ENCODE measurements at regions not wholly inside any gene's neighbourhood (a gene's known extent, or its start where the extent isn't known, plus 50 kb on each side); places are given as distances from the start of the nearest gene placed in this dataset.

DNA sequence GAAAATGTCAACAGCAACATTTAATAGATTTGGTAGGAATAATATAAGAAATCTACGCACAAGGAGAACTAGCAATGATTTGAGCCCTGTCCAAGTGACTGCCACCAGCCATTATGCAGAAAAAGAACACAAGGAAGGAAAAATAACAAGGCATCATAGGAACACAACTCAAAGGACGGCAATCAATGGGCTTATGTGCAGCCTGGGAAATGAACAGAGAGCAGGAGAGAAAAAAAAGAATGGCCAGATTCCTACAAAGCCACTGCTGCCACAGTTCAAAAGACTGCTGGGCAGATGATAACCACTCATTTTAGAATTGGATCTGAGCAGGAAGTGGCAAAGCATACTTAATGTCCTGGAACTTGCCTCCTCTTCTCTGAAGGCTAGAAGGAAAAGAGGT is 274.3 kb upstream of the CAMK1G start:
- H3K27ac Mint-ChIP-seq (ENCODE audit: unreplicated experiment) = no peak overlapping the region
- no peaks in the 10 kb centered on the region for H3K27me3 Mint-ChIP-seq (ENCODE audit: unreplicated experiment)
- no peak overlapping the region for H3K4me3 Mint-ChIP-seq (ENCODE audit: unreplicated experiment)
- H3K9me3 Mint-ChIP-seq (ENCODE audit: unreplicated experiment) = no peaks in the 10 kb centered on the region
- no peak for DNase-seq
- H3K36me3 Mint-ChIP-seq (ENCODE audit: unreplicated experiment) = no peaks in the 10 kb centered on the region
- H3K4me1 Mint-ChIP-seq (ENCODE audit: low read depth, unreplicated experiment) = peaks cover 2% of the 10 kb centered on the region
- TF ChIP-seq, protein P1, sequence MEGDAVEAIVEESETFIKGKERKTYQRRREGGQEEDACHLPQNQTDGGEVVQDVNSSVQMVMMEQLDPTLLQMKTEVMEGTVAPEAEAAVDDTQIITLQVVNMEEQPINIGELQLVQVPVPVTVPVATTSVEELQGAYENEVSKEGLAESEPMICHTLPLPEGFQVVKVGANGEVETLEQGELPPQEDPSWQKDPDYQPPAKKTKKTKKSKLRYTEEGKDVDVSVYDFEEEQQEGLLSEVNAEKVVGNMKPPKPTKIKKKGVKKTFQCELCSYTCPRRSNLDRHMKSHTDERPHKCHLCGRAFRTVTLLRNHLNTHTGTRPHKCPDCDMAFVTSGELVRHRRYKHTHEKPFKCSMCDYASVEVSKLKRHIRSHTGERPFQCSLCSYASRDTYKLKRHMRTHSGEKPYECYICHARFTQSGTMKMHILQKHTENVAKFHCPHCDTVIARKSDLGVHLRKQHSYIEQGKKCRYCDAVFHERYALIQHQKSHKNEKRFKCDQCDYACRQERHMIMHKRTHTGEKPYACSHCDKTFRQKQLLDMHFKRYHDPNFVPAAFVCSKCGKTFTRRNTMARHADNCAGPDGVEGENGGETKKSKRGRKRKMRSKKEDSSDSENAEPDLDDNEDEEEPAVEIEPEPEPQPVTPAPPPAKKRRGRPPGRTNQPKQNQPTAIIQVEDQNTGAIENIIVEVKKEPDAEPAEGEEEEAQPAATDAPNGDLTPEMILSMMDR (IDR thresholded peaks at IDR 0.05; ENCODE audit: partially characterized antibody, unreplicated experiment) = no peak

DNA sequence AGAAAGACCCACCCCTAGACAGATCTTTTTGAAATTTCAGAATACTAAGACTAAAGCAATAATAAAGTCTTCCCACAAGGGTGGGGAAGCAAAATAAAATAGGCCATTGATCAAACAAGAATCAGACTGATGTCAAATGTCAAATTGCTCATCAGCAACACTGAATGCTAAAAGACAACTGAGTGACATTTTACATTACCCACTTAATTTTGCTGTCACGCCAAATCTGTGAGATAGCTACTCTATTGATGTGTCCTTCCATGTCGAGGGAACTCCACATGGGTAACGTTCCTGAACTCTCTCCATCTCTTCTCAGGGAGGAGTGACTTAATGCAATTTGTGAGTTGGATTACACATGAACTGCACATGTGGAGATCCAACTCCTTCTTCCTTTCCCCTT is 271.7 kb upstream of the CAMK1G start:
- Mint-ChIP-seq H3K4me3 (ENCODE audit: unreplicated experiment) (no peak overlapping the region), H3K36me3 (ENCODE audit: unreplicated experiment) (no peaks in the 10 kb centered on the region), H3K27me3 (ENCODE audit: unreplicated experiment) (no peaks in the 10 kb centered on the region), H3K27ac (ENCODE audit: unreplicated experiment) (no peak overlapping the region), H3K4me1 (ENCODE audit: low read depth, unreplicated experiment) (no peaks in the 10 kb centered on the region), H3K9me3 (ENCODE audit: unreplicated experiment) (no peaks in the 10 kb centered on the region)
- TF ChIP-seq, protein P1 (IDR thresholded peaks at IDR 0.05; ENCODE audit: partially characterized antibody, unreplicated experiment) = no peak
- no peak for DNase-seq

DNA sequence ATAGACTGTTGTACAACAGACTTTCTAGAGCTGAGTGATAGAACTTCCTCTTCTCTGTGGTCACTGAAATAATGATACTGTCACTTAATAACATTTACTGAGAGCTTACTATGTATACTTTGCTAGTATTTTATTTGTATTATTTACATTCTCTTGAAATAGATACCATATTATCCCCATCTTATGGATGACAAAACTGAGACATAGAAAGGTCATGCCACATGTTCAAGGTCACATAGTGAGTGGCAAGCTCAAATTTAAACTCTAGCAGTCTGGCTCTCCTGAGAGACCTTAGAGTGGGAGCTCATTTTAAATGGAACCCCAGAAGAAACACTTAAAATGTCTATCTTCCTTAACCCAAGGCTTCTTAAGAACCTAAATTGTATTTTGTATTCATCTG is 266.6 kb upstream of the CAMK1G start:
- no peak overlapping the region for H3K4me3 Mint-ChIP-seq (ENCODE audit: unreplicated experiment)
- H3K9me3 Mint-ChIP-seq (ENCODE audit: unreplicated experiment) = no peaks in the 10 kb centered on the region
- TF ChIP-seq, protein P1 (IDR thresholded peaks at IDR 0.05; ENCODE audit: partially characterized antibody, unreplicated experiment) = no peak
- no peaks in the 10 kb centered on the region for H3K36me3 Mint-ChIP-seq (ENCODE audit: unreplicated experiment)
- no peaks in the 10 kb centered on the region for H3K4me1 Mint-ChIP-seq (ENCODE audit: low read depth, unreplicated experiment)
- H3K27ac Mint-ChIP-seq (ENCODE audit: unreplicated experiment) = no peak overlapping the region
- DNase-seq = no peak
- no peaks in the 10 kb centered on the region for H3K27me3 Mint-ChIP-seq (ENCODE audit: unreplicated experiment)

DNA sequence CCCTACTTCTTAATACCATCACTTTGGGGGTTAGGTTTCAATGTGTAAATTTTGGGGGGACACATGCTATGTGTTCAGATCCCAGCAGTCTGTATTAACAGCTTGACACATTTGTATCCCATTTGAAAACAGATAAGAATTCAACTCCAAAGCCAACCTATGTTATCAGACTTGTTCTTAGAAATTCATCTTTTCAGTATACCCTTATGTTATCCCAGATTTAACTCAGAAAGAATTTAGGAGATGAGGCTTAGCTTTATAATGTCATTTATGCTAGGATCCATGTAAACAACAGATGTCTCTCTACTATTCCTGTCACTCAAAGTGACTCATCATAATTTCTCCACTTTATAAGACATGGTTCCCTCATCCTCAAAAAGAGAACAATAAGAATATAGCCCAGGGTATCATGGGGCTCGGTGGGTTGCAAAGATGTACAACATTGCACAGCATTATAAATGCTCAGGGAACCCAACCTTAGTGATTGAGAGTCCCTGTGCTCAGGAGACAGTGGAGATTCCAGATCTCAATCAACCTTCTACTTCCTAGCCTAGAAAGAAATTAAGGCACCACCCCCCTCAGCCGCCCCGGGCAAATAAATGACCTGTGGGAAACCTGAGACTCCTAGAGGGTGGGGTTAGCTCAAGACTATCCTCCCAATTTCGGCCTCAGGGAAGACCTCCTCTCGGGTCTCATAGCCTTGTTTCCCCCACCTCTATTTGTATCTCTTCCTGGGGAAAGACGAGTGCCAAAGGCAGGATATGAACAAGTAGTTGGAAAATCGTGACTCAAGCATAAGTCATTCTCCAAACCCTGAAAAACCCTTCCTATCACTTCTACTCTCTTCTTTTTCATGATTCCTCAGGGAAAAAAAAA is 265.1 kb upstream of the CAMK1G start:
- H3K27ac Mint-ChIP-seq (ENCODE audit: unreplicated experiment) = no peak overlapping the region
- H3K4me1 Mint-ChIP-seq (ENCODE audit: low read depth, unreplicated experiment) = no peaks in the 10 kb centered on the region
- no peaks in the 10 kb centered on the region for H3K9me3 Mint-ChIP-seq (ENCODE audit: unreplicated experiment)
- H3K4me3 Mint-ChIP-seq (ENCODE audit: unreplicated experiment) = no peak overlapping the region
- TF ChIP-seq, protein P1 (IDR thresholded peaks at IDR 0.05; ENCODE audit: partially characterized antibody, unreplicated experiment) = no peak
- no peaks in the 10 kb centered on the region for H3K27me3 Mint-ChIP-seq (ENCODE audit: unreplicated experiment)
- no peak for DNase-seq
- peaks cover 2% of the 10 kb centered on the region for H3K36me3 Mint-ChIP-seq (ENCODE audit: unreplicated experiment)

DNA sequence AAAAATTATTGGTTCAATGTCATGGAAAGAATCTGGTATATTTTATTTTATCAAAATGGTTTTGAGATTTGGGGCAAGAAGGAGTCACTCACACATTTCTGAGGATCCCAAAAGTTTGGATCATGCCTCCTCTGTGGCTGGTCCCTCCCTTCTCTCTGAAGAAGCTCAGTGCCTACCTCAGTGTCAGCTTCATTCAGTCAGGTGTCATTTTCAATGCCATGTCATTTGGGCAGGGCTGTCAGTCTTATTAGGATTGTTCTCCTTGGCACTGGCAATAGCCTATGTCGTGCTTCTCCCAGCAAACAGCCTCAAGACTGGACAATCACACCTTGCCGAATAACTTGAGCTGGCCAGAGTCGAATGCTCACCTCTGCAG is 264.5 kb upstream of the CAMK1G start:
- no peaks in the 10 kb centered on the region for H3K27me3 Mint-ChIP-seq (ENCODE audit: unreplicated experiment)
- H3K4me1 Mint-ChIP-seq (ENCODE audit: low read depth, unreplicated experiment) = no peaks in the 10 kb centered on the region
- no peak overlapping the region for H3K27ac Mint-ChIP-seq (ENCODE audit: unreplicated experiment)
- H3K4me3 Mint-ChIP-seq (ENCODE audit: unreplicated experiment) = no peak overlapping the region
- no peak for DNase-seq
- peaks cover 1% of the 10 kb centered on the region for H3K9me3 Mint-ChIP-seq (ENCODE audit: unreplicated experiment)
- TF ChIP-seq, protein P1 (IDR thresholded peaks at IDR 0.05; ENCODE audit: partially characterized antibody, unreplicated experiment) = no peak
- H3K36me3 Mint-ChIP-seq (ENCODE audit: unreplicated experiment) = peaks cover 5% of the 10 kb centered on the region
